Aorta (tissue), 5 donors: ENCODE measurements at regions not wholly inside any gene's neighbourhood (a gene's known extent, or its start where the extent isn't known, plus 50 kb on each side); places are given as distances from the start of the nearest gene placed in this dataset.

ENCODE experiments used
- ATAC-seq: fragments of 200-7000 bp; cut with Tn5 transposase; one replicate; pipeline ENCODE4 v1.9.1; 2022; ENCODE audit warnings: moderate library complexity; ENCODE audit not compliant: low FRiP score
- DNase-seq, 2 donors: peaks; one replicate each; pipeline ENCODE4 v3.0.0-alpha.2; 2020
- H3K27ac ChIP-seq, 2 donors: one replicate each; pipeline ENCODE4 v1.5.1; 2013; ENCODE audit warnings: low read length in 2 of 2, mild to moderate bottlenecking in 2 of 2, moderate library complexity in 2 of 2, control low read depth in 1 of 2, inconsistent platforms in 1 of 2, low read depth in 1 of 2
- H3K27me3 ChIP-seq, 2 donors: one replicate each; pipeline ENCODE4 v1.6.1; 2013; ENCODE audit warnings: control low read depth in 1 of 2, low read length in 1 of 2, mild to moderate bottlenecking in 1 of 2, moderate library complexity in 1 of 2; ENCODE audit not compliant: insufficient read depth in 2 of 2, control insufficient read depth in 1 of 2
- H3K36me3 ChIP-seq, 2 donors: one replicate each; pipeline ENCODE4 v1.6.1; 2013; ENCODE audit warnings: control low read depth in 1 of 2, low read length in 1 of 2, mild to moderate bottlenecking in 1 of 2; ENCODE audit not compliant: insufficient read depth in 2 of 2, control insufficient read depth in 1 of 2
- H3K4me1 ChIP-seq, 2 donors: one replicate each; pipeline ENCODE4 v1.6.1; 2013; ENCODE audit warnings: low read length in 2 of 2, control low read depth in 1 of 2, mild to moderate bottlenecking in 1 of 2, moderate library complexity in 1 of 2; ENCODE audit not compliant: insufficient read depth in 2 of 2, control insufficient read depth in 1 of 2
- H3K4me3 ChIP-seq, 2 donors: one replicate each; pipeline ENCODE4 v1.5.1; 2013; ENCODE audit warnings: low read length in 2 of 2, control low read depth in 1 of 2, mild to moderate bottlenecking in 1 of 2
- H3K9me3 ChIP-seq: one replicate; pipeline ENCODE4 v1.6.1; 2013; ENCODE audit warnings: mild to moderate bottlenecking, low read length; ENCODE audit not compliant: control insufficient read depth
- WGBS, 2 donors: extraction: QIAGEN DNeasy Blood & Tissue Kit; methylation state at CpG; one replicate each; pipeline ENCODE4 v1.1.7; 2013; 5-methylcytosine and 5-hydroxymethylcytosine counted together
- intact Hi-C, 2 donors: fragments of 100-400 bp; cut with DNase I; formaldehyde crosslinking; loops; one replicate each; pipeline versions ENCODE4 v1.14.2 to v1.15.0; 2022
- donor health status: healthy with polysubstance abuse.
- donor health status: Bipolar disorder and iron deficiency.
- donor health status: DM: no; HTN: no; CAD: no.
- donor health status: DM: no; HTN: no; CAD: no.
- donor health status: DM: yes; HTN: yes; CAD: no.

- no peak for ATAC-seq
- 76 to 84% methylated on average over 2 of the region's 2 CpGs for WGBS, 2 donors
Observed at GRCh38 chr9:118183576-118183975, 479.4 kb downstream of the TLR4 start.

DNA sequence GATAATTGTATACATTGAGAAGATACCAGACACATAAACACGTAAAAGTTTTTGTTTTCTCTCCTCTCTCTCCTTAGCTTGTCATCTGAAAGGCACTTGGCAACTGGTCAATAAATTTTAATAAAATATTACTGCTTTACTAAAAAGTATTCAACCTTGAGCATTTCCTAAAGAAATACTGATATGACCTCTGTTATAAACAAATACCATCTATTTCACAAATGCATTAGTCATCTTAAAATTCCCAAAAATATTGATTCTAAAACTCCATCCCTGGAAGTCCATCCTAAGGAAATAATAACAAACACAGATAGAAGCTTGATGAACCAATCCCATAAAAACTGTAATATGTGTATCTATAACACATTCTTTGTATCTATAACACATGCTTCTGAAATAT lies 483.2 kb downstream of the TLR4 start:
- 61 to 66% methylated on average over 1 of the region's 1 CpG for WGBS, 2 donors
- intact Hi-C loops, result no loop called here

More at GRCh38 chr9:118183576-118183975, 479.4 kb downstream of the TLR4 start:
- Histone ChIP-seq H3K36me3 (no peaks in the 10 kb centered on the region), H3K27me3 (no peaks in the 10 kb centered on the region), H3K4me3 (no peak overlapping the region), H3K4me1 (no peaks in the 10 kb centered on the region), H3K27ac (no peak overlapping the region), H3K9me3 (peaks cover 1% of the 10 kb centered on the region)
- DNase-seq, result no peak
- intact Hi-C loops, result no loop called here

GRCh38 chr9:118189615-118190014 lies 485.4 kb downstream of the TLR4 start:
- Histone ChIP-seq H3K36me3 (no peaks in the 10 kb centered on the region), H3K27me3 (no peaks in the 10 kb centered on the region), H3K4me1 (no peaks in the 10 kb centered on the region), H3K4me3 (no peak overlapping the region), H3K27ac (no peak overlapping the region), H3K9me3 (no peaks in the 10 kb centered on the region)
- WGBS, 2 donors, result 82 to 83% methylated on average over 3 of the region's 3 CpGs
- ATAC-seq, result no peak
- intact Hi-C loops, result no loop called here
- no peak for DNase-seq

More for the DNA sequence above, 483.2 kb downstream of the TLR4 start:
- Histone ChIP-seq H3K9me3 (no peaks in the 10 kb centered on the region), H3K27ac (no peak overlapping the region), H3K36me3 (no peaks in the 10 kb centered on the region), H3K27me3 (no peaks in the 10 kb centered on the region), H3K4me3 (no peak overlapping the region), H3K4me1 (no peaks in the 10 kb centered on the region)
- ATAC-seq, result no peak
- no peak for DNase-seq

DNA sequence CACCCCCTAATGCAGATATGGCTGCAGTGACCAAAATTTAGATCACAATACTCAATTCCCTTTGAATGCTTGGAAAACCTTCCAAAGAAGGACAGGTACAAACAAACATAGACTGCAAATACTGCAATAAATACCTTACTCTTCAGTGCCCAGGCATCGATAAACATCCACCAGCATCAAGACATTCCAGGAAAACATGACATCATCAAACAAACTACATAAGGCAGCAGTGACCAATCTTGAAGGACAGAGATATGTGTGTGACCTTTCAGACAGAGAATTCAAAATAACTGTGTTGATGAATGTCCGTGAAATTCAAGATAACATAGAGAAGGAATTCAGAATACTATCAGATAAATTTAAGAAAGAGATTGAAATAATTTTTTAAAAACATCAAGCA lies 488.6 kb downstream of the TLR4 start:
- H3K4me3 ChIP-seq, result no peak overlapping the region
- H3K27me3 ChIP-seq, result no peaks in the 10 kb centered on the region
- no peak overlapping the region for H3K27ac ChIP-seq
- 64 to 67% methylated on average over 2 of the region's 2 CpGs for WGBS, 2 donors
- DNase-seq (no peak), ATAC-seq (no peak)
- no peaks in the 10 kb centered on the region for H3K9me3 ChIP-seq
- no peaks in the 10 kb centered on the region for H3K36me3 ChIP-seq
- intact Hi-C loops, result no loop called here
- H3K4me1 ChIP-seq, result no peaks in the 10 kb centered on the region

DNA sequence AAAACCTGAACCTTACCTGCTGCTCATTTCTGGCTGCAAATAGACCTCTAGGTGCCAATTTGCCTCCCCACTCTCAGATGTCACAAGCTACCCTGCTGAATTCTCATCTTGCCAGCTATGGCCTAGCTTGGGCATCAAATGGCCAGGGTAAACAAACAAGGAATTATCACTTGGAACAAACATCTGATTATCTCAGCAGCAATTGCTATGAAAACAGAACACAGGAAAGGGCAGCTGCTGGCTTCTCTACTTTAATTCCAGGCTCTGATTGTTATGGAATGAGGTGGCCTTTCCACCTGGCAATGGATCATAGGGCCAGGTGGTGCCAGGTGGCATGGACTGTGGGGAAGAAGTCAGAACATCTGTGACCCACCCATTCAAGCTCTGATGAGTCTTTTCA lies 505.1 kb downstream of the TLR4 start:
- no peaks in the 10 kb centered on the region for H3K4me1 ChIP-seq
- no peak overlapping the region for H3K4me3 ChIP-seq
- intact Hi-C loops, result no loop called here
- no peaks in the 10 kb centered on the region for H3K27me3 ChIP-seq
- H3K27ac ChIP-seq, result no peak overlapping the region
- no peaks in the 10 kb centered on the region for H3K36me3 ChIP-seq
- no peaks in the 10 kb centered on the region for H3K9me3 ChIP-seq
- DNase-seq (no peak), ATAC-seq (no peak)

DNA sequence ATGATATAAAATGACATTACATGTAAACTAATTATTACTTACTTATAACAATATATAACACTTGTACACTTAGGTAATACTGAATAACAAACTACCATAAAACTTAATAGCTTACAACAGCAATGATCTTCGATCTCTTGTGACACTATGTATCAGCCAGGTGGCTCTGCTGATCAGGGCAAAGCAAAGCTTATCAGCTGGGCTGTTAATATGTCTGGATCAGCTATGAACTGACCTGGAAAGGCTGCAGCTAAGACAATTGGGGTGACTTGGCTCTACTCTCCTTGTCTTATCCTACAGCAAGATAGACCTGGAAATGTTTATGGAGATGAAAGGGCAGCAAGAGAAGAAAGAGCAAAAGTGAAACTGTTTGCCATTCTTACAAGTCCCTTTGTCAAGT lies 511.3 kb downstream of the TLR4 start:
- 75 to 77% methylated on average over 1 of the region's 1 CpG for WGBS, 2 donors
- ATAC-seq, result no peak
- no peak for DNase-seq
- Histone ChIP-seq H3K27me3 (no peaks in the 10 kb centered on the region), H3K27ac (no peak overlapping the region), H3K9me3 (no peaks in the 10 kb centered on the region), H3K36me3 (no peaks in the 10 kb centered on the region), H3K4me1 (no peaks in the 10 kb centered on the region), H3K4me3 (no peak overlapping the region)
- intact Hi-C loops, result no loop called here

- DNase-seq, result no peak
- 1 to 17% methylated on average over 3 of the region's 3 CpGs for WGBS, 2 donors
- no peaks in the 10 kb centered on the region for H3K27me3 ChIP-seq
- peaks cover 3% of the 10 kb centered on the region for H3K9me3 ChIP-seq
- no peak for ATAC-seq
- no peaks in the 10 kb centered on the region for H3K36me3 ChIP-seq
- intact Hi-C loops, result no loop called here
- peaks cover 0 to 1% of the 10 kb centered on the region in 2 donors for H3K4me1 ChIP-seq
- H3K4me3 ChIP-seq, result no peak overlapping the region
- no peak overlapping the region for H3K27ac ChIP-seq
Observed at GRCh38 chr9:118222375-118222774, 518.2 kb downstream of the TLR4 start.

- Histone ChIP-seq H3K4me1 (peaks cover 0 to 1% of the 10 kb centered on the region in 2 donors), H3K36me3 (no peaks in the 10 kb centered on the region), H3K4me3 (no peak overlapping the region), H3K9me3 (peaks cover 3% of the 10 kb centered on the region), H3K27me3 (no peaks in the 10 kb centered on the region), H3K27ac (no peak overlapping the region)
- intact Hi-C loops, result no loop called here
- ATAC-seq (no peak), DNase-seq (no peak)
Observed at GRCh38 chr9:118223111-118223510, 518.9 kb downstream of the TLR4 start.

GRCh38 chr9:118230329-118230728 lies 526.1 kb downstream of the TLR4 start:
- H3K9me3 ChIP-seq, result no peaks in the 10 kb centered on the region
- DNase-seq (no peak), ATAC-seq (no peak)
- no peaks in the 10 kb centered on the region for H3K27me3 ChIP-seq
- 39 to 40% methylated on average over 1 of the region's 1 CpG for WGBS, 2 donors
- H3K27ac ChIP-seq, result no peak overlapping the region
- no peaks in the 10 kb centered on the region for H3K36me3 ChIP-seq
- H3K4me1 ChIP-seq, result no peaks in the 10 kb centered on the region
- intact Hi-C loops, result no loop called here
- no peak overlapping the region for H3K4me3 ChIP-seq
